Activated CD8-positive, alpha-beta T cell treated with anti-CD3 and anti-CD28 coated beads for 36 hours (primary cell): ENCODE measurements at regions not wholly inside any gene's neighbourhood (a gene's known extent, or its start where the extent isn't known, plus 50 kb on each side); places are given as distances from the start of the nearest gene placed in this dataset.
"Not testable (repeated sequence)": the region's sequence is repeated elsewhere in the genome, so short reads cannot be mapped to it uniquely, and the experiment has no call there.

Experiments
- ATAC-seq: fragments of 200-7000 bp; cut with Tn5 transposase; one replicate; pipeline ENCODE4 v1.10.0; 2021; ENCODE audit warnings: mild to moderate bottlenecking, moderate library complexity
- CTCF ChIA-PET: fragments of 350-600 bp; sonication (Branson Sonifier 250); formaldehyde crosslinking; loops from one replicate; lab custom pipeline; 2021; ENCODE audit warnings: antibody characterized with exemption; lab: Charles Lee
- POLR2A ChIA-PET: fragments of 350-600 bp; sonication (Branson Sonifier 250); formaldehyde crosslinking; loops from one replicate; lab custom pipeline; 2021; ENCODE audit warnings: antibody characterized with exemption; lab: Charles Lee
- DNase-seq: peaks from one replicate; pipeline ENCODE4 v3.0.0-alpha.2; 2020
- H3K27ac Mint-ChIP-seq: one replicate; pipeline ENCODE4 v1.8.0; 2021; ENCODE audit warnings: mild to moderate bottlenecking, mixed read lengths
- H3K27me3 Mint-ChIP-seq: one replicate; pipeline ENCODE4 v1.8.0; 2021; ENCODE audit warnings: mixed read lengths
- H3K36me3 Mint-ChIP-seq: one replicate; pipeline ENCODE4 v1.8.0; 2021; ENCODE audit warnings: low read depth, mixed read lengths
- H3K4me1 Mint-ChIP-seq: one replicate; pipeline ENCODE4 v1.8.0; 2021; ENCODE audit warnings: low read depth, mixed read lengths
- H3K4me3 Mint-ChIP-seq: one replicate; pipeline ENCODE4 v1.8.0; 2021; ENCODE audit warnings: mild to moderate bottlenecking, moderate library complexity, mixed read lengths
- H3K9me3 Mint-ChIP-seq: one replicate; pipeline ENCODE4 v1.8.0; 2021; ENCODE audit warnings: mixed read lengths
- CTCF ChIP-seq: fragments of 200-600 bp; IDR thresholded peaks from one replicate; pipeline ENCODE4 v1.8.0; 2022; ENCODE audit warnings: antibody characterized with exemption, mild to moderate bottlenecking
- intact Hi-C: fragments of 100-400 bp; cut with micrococcal nuclease; formaldehyde crosslinking; loops from one replicate; pipeline ENCODE4 v1.10.0; 2022

- ChIA-PET CTCF (no interaction called here), POLR2A (no interaction called here)
- H3K9me3 Mint-ChIP-seq = peaks cover 3% of the 10 kb centered on the region
- DNase-seq = no peak
- no peak overlapping the region for H3K4me3 Mint-ChIP-seq
- no peaks in the 10 kb centered on the region for H3K27me3 Mint-ChIP-seq
- H3K27ac Mint-ChIP-seq = no peak overlapping the region
- no peaks in the 10 kb centered on the region for H3K36me3 Mint-ChIP-seq
- intact Hi-C loops = no loop called here
- no peaks in the 10 kb centered on the region for H3K4me1 Mint-ChIP-seq
- no peak for TF ChIP-seq CTCF
- no peak for ATAC-seq
These were observed 2033.0 kb upstream of the PCDH20 start for GRCh38 chr13:63448692-63449091.

GRCh38 chr13:63446329-63446728 lies 2030.7 kb upstream of the PCDH20 start:
- intact Hi-C loops = no loop called here
- Mint-ChIP-seq H3K4me3 (no peak overlapping the region), H3K27ac (no peak overlapping the region), H3K27me3 (no peaks in the 10 kb centered on the region), H3K9me3 (peaks cover 3% of the 10 kb centered on the region), H3K36me3 (no peaks in the 10 kb centered on the region), H3K4me1 (no peaks in the 10 kb centered on the region)
- DNase-seq (no peak), ATAC-seq (no peak)
- CTCF ChIA-PET = no interaction called here
- POLR2A ChIA-PET = no interaction called here
- no peak for TF ChIP-seq CTCF

- POLR2A ChIA-PET, CTCF ChIA-PET, ATAC-seq, H3K4me3 Mint-ChIP-seq, DNase-seq, intact Hi-C loops, H3K27me3 Mint-ChIP-seq, H3K4me1 Mint-ChIP-seq, H3K36me3 Mint-ChIP-seq, H3K9me3 Mint-ChIP-seq, H3K27ac Mint-ChIP-seq: not testable (repeated sequence)
These were observed 2028.6 kb upstream of the PCDH20 start for GRCh38 chr13:63444225-63444624.

- ChIA-PET POLR2A (no interaction called here), CTCF (no interaction called here)
- no peak for ATAC-seq
- TF ChIP-seq CTCF = no peak
- intact Hi-C loops = no loop called here
- Mint-ChIP-seq H3K27ac (no peak overlapping the region), H3K36me3 (no peaks in the 10 kb centered on the region), H3K9me3 (peaks cover 2% of the 10 kb centered on the region), H3K27me3 (no peaks in the 10 kb centered on the region), H3K4me3 (no peak overlapping the region), H3K4me1 (no peaks in the 10 kb centered on the region)
- no peak for DNase-seq
These were observed 2023.3 kb upstream of the PCDH20 start for GRCh38 chr13:63438951-63439350.

GRCh38 chr13:63436325-63436668 lies 2020.6 kb upstream of the PCDH20 start:
- Mint-ChIP-seq H3K9me3 (peaks cover 2% of the 10 kb centered on the region), H3K27me3 (no peaks in the 10 kb centered on the region), H3K4me1 (no peaks in the 10 kb centered on the region), H3K4me3 (no peak overlapping the region), H3K36me3 (no peaks in the 10 kb centered on the region), H3K27ac (no peak overlapping the region)
- no peak for DNase-seq
- ChIA-PET POLR2A (no interaction called here), CTCF (no interaction called here)
- ATAC-seq = no peak
- intact Hi-C loops = no loop called here
- no peak for TF ChIP-seq CTCF

GRCh38 chr13:63435667-63436324 lies 2020.1 kb upstream of the PCDH20 start:
- no peak for TF ChIP-seq CTCF
- H3K27ac Mint-ChIP-seq = no peak overlapping the region
- H3K4me3 Mint-ChIP-seq = no peak overlapping the region
- H3K4me1 Mint-ChIP-seq = no peaks in the 10 kb centered on the region
- intact Hi-C loops = no loop called here
- CTCF ChIA-PET = no interaction called here
- POLR2A ChIA-PET = no interaction called here
- DNase-seq = no peak
- no peaks in the 10 kb centered on the region for H3K36me3 Mint-ChIP-seq
- no peak for ATAC-seq
- no peaks in the 10 kb centered on the region for H3K27me3 Mint-ChIP-seq
- peaks cover 2% of the 10 kb centered on the region for H3K9me3 Mint-ChIP-seq
